ENCODE measurements at regions not wholly inside any gene's neighbourhood (a gene's known extent, or its start where the extent isn't known, plus 50 kb on each side); places are given as distances from the start of the nearest gene placed in this dataset.

- Histone ChIP-seq H3K27me3 (replicated peaks in 1 of 4; ENCODE audit: control extremely low read depth in 1 of 4, control insufficient read depth in 3 of 4, insufficient read depth in 4 of 4, low read length in 3 of 4) (no peaks in the 10 kb centered on the region), H3K4me2 (replicated peaks; ENCODE audit: low read depth, low read length, poor library complexity, severe bottlenecking) (no peak overlapping the region), H3K4me3 (ENCODE audit: control extremely low read depth in 1 of 5, extremely low read depth in 1 of 5, insufficient read depth in 1 of 5, low read depth in 2 of 5, low read length in 4 of 5) (no peak overlapping the region), H3K9ac (ENCODE audit: low read length) (no peak overlapping the region), H3K36me3 (replicated peaks in 1 of 2; ENCODE audit: control extremely low read depth in 1 of 2, control insufficient read depth in 1 of 2, extremely low read depth in 1 of 2, insufficient read depth in 2 of 2, low read length in 1 of 2) (no peaks in the 10 kb centered on the region), H3K4me1 (ENCODE audit: control insufficient read depth in 2 of 2, insufficient read depth in 2 of 2, low read length in 2 of 2) (no peaks in the 10 kb centered on the region), H2AFZ (ENCODE audit: insufficient read depth, low read depth, low read length, poor library complexity, severe bottlenecking) (no peak overlapping the region), H4K20me1 (ENCODE audit: control insufficient read depth, insufficient read depth, low read length, poor library complexity, severe bottlenecking) (no peaks in the 10 kb centered on the region), H3K27ac (ENCODE audit: low read length in 2 of 2) (no peak overlapping the region), H3K79me2 (ENCODE audit: control insufficient read depth, insufficient read depth, low read length) (no peaks in the 10 kb centered on the region), H3K9me3 (ENCODE audit: control extremely low read depth in 1 of 3, control insufficient read depth in 2 of 3, insufficient read depth in 1 of 3, low read length in 2 of 3) (peaks cover 0 to 4% (median 0%) of the 10 kb centered on the region in 3 donors)
- ChIA-PET POLR2A (no interaction called here), CTCF (interaction anchor here (0.7 kb wide), 1 partner anchor 10 kb away, joined by 3 read pairs; no protein-coding TSS in a partner anchor)
- ATAC-seq (ENCODE audit: low read depth) (no peak), DNase-seq (no peak)
- intact Hi-C loops (cut with micrococcal nuclease) = no loop called here
- H3K4me3 Mint-ChIP-seq = no peak overlapping the region
- TF ChIP-seq CTCF (IDR thresholded peaks at IDR 0.05) = no peak
- H3K27me3 Mint-ChIP-seq = peaks cover 15% of the 10 kb centered on the region
- WGBS (ENCODE audit: insufficient coverage) = 100% methylated on average over 1 of the region's 5 CpGs
- no peaks in the 10 kb centered on the region for H3K4me1 Mint-ChIP-seq
- no peaks in the 10 kb centered on the region for H3K9me3 Mint-ChIP-seq (ENCODE audit: insufficient read depth)
- no peak overlapping the region for H3K27ac Mint-ChIP-seq
Observed at GRCh38 chr10:78441694-78442093, 408.0 kb downstream of the RPS24 start.

DNA sequence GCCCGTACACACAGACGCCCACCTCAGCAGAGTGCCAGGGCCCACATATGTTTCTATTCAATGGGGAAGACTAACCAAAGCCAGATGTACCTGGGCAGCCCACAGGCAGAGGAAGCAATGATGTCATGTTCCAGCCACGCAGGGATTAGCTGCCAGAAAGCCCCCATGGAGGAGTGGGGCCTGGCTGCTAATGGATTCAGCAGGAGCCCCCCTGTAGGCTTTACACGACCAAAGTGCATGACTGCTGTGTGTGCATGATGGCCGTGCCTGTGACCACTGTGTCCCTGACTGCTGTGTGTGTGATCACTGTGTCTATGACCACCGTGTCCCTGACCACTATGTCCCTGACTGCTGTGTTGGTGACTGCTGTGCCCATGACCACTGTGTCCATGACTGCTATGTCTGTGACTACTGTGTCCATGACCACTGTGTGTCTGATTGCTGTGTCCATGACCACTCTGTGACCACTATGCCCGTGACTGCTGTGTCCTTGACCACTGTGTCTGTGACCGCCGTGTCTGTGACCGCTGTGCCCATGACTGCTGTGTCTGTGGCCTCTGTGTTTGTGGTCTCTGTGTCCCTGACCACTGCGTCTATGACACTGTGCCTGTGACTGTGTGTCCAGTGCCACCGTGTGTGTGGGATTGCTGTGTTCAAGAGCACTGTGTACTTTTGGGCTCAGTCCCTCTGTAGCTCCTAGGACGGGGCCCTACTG lies 409.3 kb downstream of the RPS24 start:
- no peak overlapping the region for H3K27ac ChIP-seq (ENCODE audit: low read length in 2 of 2)
- Mint-ChIP-seq H3K27me3 (peaks cover 22% of the 10 kb centered on the region), H3K9me3 (ENCODE audit: insufficient read depth) (no peaks in the 10 kb centered on the region), H3K4me3 (no peak overlapping the region), H3K27ac (no peak overlapping the region), H3K4me1 (no peaks in the 10 kb centered on the region)
- no peaks in the 10 kb centered on the region for H3K27me3 ChIP-seq (replicated peaks in 1 of 4; ENCODE audit: control extremely low read depth in 1 of 4, control insufficient read depth in 3 of 4, insufficient read depth in 4 of 4, low read length in 3 of 4)
- ChIA-PET CTCF (no interaction called here), POLR2A (no interaction called here)
- H3K4me1 ChIP-seq (ENCODE audit: control insufficient read depth in 2 of 2, insufficient read depth in 2 of 2, low read length in 2 of 2) = no peaks in the 10 kb centered on the region
- no peaks in the 10 kb centered on the region for H3K79me2 ChIP-seq (ENCODE audit: control insufficient read depth, insufficient read depth, low read length)
- no peak overlapping the region for H2AFZ ChIP-seq (ENCODE audit: insufficient read depth, low read depth, low read length, poor library complexity, severe bottlenecking)
- no peak overlapping the region for H3K9ac ChIP-seq (ENCODE audit: low read length)
- DNase-seq = no peak
- no peak overlapping the region for H3K4me2 ChIP-seq (replicated peaks; ENCODE audit: low read depth, low read length, poor library complexity, severe bottlenecking)
- no peak for ATAC-seq (ENCODE audit: low read depth)
- no peak for TF ChIP-seq CTCF (IDR thresholded peaks at IDR 0.05)
- no peak for TF ChIP-seq EZH2 (IDR thresholded peaks at IDR 0.05; ENCODE audit: borderline replicate concordance, insufficient read depth, low read depth, low read length, poor library complexity, severe bottlenecking)
- no peaks in the 10 kb centered on the region for H4K20me1 ChIP-seq (ENCODE audit: control insufficient read depth, insufficient read depth, low read length, poor library complexity, severe bottlenecking)
- H3K9me3 ChIP-seq (ENCODE audit: control extremely low read depth in 1 of 3, control insufficient read depth in 2 of 3, insufficient read depth in 1 of 3, low read length in 2 of 3) = peaks cover 0 to 4% (median 0%) of the 10 kb centered on the region in 3 donors
- no peak overlapping the region for H3K4me3 ChIP-seq (ENCODE audit: control extremely low read depth in 1 of 5, extremely low read depth in 1 of 5, insufficient read depth in 1 of 5, low read depth in 2 of 5, low read length in 4 of 5)
- WGBS (ENCODE audit: insufficient coverage) = 89% methylated on average over 11 of the region's 13 CpGs
- H3K36me3 ChIP-seq (replicated peaks in 1 of 2; ENCODE audit: control extremely low read depth in 1 of 2, control insufficient read depth in 1 of 2, extremely low read depth in 1 of 2, insufficient read depth in 2 of 2, low read length in 1 of 2) = no peaks in the 10 kb centered on the region
- intact Hi-C loops (cut with micrococcal nuclease) = no loop called here
